Fibroblast of lung (primary cell): ENCODE measurements at regions not wholly inside any gene's neighbourhood (a gene's known extent, or its start where the extent isn't known, plus 50 kb on each side); places are given as distances from the start of the nearest gene placed in this dataset.

Source experiments
- EZH2 ChIP-seq: IDR thresholded peaks from 2 replicates; pipeline ENCODE4 v1.5.1; 2012; ENCODE audit warnings: low read length, control low read depth, mild to moderate bottlenecking; ENCODE audit errors: missing control alignments
- TF ChIP-seq, protein P1 (sequence below), 2 donors: IDR thresholded peaks in 1 of 2; conservative IDR thresholded peaks in 1 of 2; 1 replicate in 1 of 2; 2 replicates in 1 of 2; pipeline ENCODE4 v1.5.1; 2011 to 2012; ENCODE audit warnings: low read length in 2 of 2, control low read depth in 1 of 2, inconsistent platforms in 1 of 2, low read depth in 1 of 2, mild to moderate bottlenecking in 1 of 2

DNA sequence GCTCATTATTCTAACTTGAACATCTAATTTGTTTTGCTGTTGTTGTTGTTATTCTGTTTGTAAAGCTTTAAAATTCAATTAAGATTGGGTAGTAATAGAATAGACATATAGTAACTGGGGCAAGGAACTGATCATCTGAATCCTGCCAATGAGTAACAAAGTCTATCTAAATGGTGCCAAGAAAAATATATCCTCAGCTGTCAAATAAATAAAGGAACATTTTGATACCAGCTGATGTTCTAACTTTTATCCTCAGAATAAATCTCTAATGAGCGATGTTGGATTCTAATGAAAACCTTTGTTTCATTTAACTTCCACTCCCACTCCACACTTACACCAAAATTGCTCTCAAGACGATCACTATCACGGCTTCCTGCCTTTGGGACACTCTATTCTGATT, 210.9 kb downstream of the TINAG start:
- TF ChIP-seq, protein P1, sequence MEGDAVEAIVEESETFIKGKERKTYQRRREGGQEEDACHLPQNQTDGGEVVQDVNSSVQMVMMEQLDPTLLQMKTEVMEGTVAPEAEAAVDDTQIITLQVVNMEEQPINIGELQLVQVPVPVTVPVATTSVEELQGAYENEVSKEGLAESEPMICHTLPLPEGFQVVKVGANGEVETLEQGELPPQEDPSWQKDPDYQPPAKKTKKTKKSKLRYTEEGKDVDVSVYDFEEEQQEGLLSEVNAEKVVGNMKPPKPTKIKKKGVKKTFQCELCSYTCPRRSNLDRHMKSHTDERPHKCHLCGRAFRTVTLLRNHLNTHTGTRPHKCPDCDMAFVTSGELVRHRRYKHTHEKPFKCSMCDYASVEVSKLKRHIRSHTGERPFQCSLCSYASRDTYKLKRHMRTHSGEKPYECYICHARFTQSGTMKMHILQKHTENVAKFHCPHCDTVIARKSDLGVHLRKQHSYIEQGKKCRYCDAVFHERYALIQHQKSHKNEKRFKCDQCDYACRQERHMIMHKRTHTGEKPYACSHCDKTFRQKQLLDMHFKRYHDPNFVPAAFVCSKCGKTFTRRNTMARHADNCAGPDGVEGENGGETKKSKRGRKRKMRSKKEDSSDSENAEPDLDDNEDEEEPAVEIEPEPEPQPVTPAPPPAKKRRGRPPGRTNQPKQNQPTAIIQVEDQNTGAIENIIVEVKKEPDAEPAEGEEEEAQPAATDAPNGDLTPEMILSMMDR (conservative IDR thresholded peaks at IDR 0.05 in 1 of 2, IDR thresholded peaks at IDR 0.05 in 1 of 2; ENCODE audit: low read depth in 1 of 2, low read length in 2 of 2) = no peak
- TF ChIP-seq EZH2 = no peak
